HL-60 (cell line): ENCODE measurements at regions not wholly inside any gene's neighbourhood (a gene's known extent, or its start where the extent isn't known, plus 50 kb on each side); places are given as distances from the start of the nearest gene placed in this dataset.

Experiments
- DNase-seq, 2 experiments: peaks; one replicate each; pipeline ENCODE4 v3.0.0-alpha.2; 2010 to 2020; ENCODE audit warnings: low read depth in 1 of 2, low spot score in 1 of 2
- H3K27ac ChIP-seq: fragments of 250-450 bp; sonication (Bioruptor Pico); replicated peaks from 2 replicates; pipeline ENCODE4 v1.5.1; 2020; ENCODE audit warnings: mild to moderate bottlenecking, moderate library complexity
- H3K27me3 ChIP-seq: fragments of 250-450 bp; sonication (Bioruptor Pico); 2 replicates; pipeline ENCODE4 v1.5.1; 2021; ENCODE audit warnings: mild to moderate bottlenecking, moderate library complexity; ENCODE audit not compliant: insufficient read depth, poor library complexity, severe bottlenecking
- H3K4me3 ChIP-seq: replicated peaks from 2 replicates; pipeline ENCODE4 v1.5.1; 2011; ENCODE audit warnings: mild to moderate bottlenecking, control low read depth, low read length; ENCODE audit not compliant: insufficient read depth
- GABPA ChIP-seq: IDR thresholded peaks from 2 replicates; pipeline ENCODE4 v1.6.1; 2012; ENCODE audit warnings: low read depth
- POLR2AphosphoS5 ChIP-seq: IDR thresholded peaks from 2 replicates; pipeline ENCODE4 v1.6.1; 2012; ENCODE audit warnings: low read depth
- SPI1 ChIP-seq: IDR thresholded peaks from 2 replicates; pipeline ENCODE4 v1.6.1; 2012; ENCODE audit warnings: low read depth, mild to moderate bottlenecking, borderline replicate concordance
- TF ChIP-seq, protein P1 (sequence below): IDR thresholded peaks from one replicate; pipeline ENCODE4 v1.5.1; 2011; ENCODE audit warnings: low read length, control low read depth, inconsistent platforms; ENCODE audit not compliant: insufficient read depth
- TF ChIP-seq, protein P2 (sequence below): IDR thresholded peaks from 2 replicates; pipeline ENCODE4 v1.6.1; 2012; ENCODE audit warnings: low read depth; ENCODE audit not compliant: insufficient replicate concordance

GRCh38 chr6:9398071-9398766 lies 962.9 kb upstream of the SLC35B3 start:
- Histone ChIP-seq H3K27me3 (peaks cover 10% of the 10 kb centered on the region), H3K4me3 (no peak overlapping the region), H3K27ac (no peak overlapping the region)
- TF ChIP-seq SPI1 (no peak), GABPA (no peak), POLR2AphosphoS5 (no peak)
- TF ChIP-seq, protein P1, sequence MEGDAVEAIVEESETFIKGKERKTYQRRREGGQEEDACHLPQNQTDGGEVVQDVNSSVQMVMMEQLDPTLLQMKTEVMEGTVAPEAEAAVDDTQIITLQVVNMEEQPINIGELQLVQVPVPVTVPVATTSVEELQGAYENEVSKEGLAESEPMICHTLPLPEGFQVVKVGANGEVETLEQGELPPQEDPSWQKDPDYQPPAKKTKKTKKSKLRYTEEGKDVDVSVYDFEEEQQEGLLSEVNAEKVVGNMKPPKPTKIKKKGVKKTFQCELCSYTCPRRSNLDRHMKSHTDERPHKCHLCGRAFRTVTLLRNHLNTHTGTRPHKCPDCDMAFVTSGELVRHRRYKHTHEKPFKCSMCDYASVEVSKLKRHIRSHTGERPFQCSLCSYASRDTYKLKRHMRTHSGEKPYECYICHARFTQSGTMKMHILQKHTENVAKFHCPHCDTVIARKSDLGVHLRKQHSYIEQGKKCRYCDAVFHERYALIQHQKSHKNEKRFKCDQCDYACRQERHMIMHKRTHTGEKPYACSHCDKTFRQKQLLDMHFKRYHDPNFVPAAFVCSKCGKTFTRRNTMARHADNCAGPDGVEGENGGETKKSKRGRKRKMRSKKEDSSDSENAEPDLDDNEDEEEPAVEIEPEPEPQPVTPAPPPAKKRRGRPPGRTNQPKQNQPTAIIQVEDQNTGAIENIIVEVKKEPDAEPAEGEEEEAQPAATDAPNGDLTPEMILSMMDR: no peak
- TF ChIP-seq, protein P2, sequence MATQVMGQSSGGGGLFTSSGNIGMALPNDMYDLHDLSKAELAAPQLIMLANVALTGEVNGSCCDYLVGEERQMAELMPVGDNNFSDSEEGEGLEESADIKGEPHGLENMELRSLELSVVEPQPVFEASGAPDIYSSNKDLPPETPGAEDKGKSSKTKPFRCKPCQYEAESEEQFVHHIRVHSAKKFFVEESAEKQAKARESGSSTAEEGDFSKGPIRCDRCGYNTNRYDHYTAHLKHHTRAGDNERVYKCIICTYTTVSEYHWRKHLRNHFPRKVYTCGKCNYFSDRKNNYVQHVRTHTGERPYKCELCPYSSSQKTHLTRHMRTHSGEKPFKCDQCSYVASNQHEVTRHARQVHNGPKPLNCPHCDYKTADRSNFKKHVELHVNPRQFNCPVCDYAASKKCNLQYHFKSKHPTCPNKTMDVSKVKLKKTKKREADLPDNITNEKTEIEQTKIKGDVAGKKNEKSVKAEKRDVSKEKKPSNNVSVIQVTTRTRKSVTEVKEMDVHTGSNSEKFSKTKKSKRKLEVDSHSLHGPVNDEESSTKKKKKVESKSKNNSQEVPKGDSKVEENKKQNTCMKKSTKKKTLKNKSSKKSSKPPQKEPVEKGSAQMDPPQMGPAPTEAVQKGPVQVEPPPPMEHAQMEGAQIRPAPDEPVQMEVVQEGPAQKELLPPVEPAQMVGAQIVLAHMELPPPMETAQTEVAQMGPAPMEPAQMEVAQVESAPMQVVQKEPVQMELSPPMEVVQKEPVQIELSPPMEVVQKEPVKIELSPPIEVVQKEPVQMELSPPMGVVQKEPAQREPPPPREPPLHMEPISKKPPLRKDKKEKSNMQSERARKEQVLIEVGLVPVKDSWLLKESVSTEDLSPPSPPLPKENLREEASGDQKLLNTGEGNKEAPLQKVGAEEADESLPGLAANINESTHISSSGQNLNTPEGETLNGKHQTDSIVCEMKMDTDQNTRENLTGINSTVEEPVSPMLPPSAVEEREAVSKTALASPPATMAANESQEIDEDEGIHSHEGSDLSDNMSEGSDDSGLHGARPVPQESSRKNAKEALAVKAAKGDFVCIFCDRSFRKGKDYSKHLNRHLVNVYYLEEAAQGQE: no peak
- DNase-seq: no peak

- TF ChIP-seq, protein P1: no peak
- no peak for TF ChIP-seq GABPA
- no peak for TF ChIP-seq POLR2AphosphoS5
- no peak for DNase-seq
- H3K27ac ChIP-seq: no peak overlapping the region
- H3K4me3 ChIP-seq: no peak overlapping the region
- H3K27me3 ChIP-seq: peaks cover 3% of the 10 kb centered on the region
Measured at GRCh38 chr6:9388596-9388995, 953.3 kb upstream of the SLC35B3 start.

DNA sequence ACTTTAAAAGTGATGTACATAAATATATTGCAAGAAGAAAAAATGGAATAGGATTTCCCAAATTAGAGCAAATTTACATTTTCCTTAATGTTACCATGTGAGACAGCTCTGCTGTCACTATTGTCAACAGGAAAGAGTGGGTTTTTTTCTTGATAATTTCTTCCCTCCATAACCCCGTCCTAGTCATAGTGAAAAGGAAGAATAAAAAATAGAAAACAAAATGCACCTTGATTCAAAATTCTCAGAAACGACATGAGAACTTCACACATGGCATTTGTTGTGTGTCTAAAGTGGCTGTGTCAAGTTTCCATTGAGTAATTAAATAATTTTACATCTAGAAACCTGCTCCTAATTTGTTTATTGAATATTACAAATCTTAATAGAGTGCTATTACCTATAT lies 945.2 kb upstream of the SLC35B3 start:
- H3K27ac ChIP-seq: no peak overlapping the region
- DNase-seq: no peak
- H3K4me3 ChIP-seq: no peak overlapping the region
- no peaks in the 10 kb centered on the region for H3K27me3 ChIP-seq
- TF ChIP-seq, protein P2: no peak
- TF ChIP-seq POLR2AphosphoS5 (no peak), GABPA (no peak), SPI1 (no peak)
- TF ChIP-seq, protein P1: no peak

DNA sequence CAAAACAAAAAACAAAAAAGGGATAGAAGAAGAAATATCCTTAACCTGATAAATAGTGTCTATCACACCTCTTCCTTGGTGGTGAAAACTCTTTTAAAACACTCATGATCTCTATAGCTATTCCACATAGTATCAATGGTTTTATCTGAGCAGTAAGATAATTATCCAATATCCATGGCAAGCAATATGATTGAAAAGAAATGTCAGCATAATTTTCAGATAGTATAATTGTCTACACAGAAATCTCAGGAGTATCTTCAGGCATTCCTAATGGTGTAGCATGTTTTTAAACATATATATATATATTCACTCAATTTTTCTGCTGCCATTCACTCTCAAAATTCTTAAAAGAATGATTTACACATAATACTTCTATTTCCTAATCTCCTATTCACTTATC lies 938.0 kb upstream of the SLC35B3 start:
- TF ChIP-seq GABPA (no peak), SPI1 (no peak), POLR2AphosphoS5 (no peak)
- TF ChIP-seq, protein P1: no peak
- TF ChIP-seq, protein P2: no peak
- H3K4me3 ChIP-seq: no peak overlapping the region
- H3K27ac ChIP-seq: no peak overlapping the region
- DNase-seq: no peak
- no peaks in the 10 kb centered on the region for H3K27me3 ChIP-seq
